ENCODE measurements at regions not wholly inside any gene's neighbourhood (a gene's known extent, or its start where the extent isn't known, plus 50 kb on each side); places are given as distances from the start of the nearest gene placed in this dataset.

DNA sequence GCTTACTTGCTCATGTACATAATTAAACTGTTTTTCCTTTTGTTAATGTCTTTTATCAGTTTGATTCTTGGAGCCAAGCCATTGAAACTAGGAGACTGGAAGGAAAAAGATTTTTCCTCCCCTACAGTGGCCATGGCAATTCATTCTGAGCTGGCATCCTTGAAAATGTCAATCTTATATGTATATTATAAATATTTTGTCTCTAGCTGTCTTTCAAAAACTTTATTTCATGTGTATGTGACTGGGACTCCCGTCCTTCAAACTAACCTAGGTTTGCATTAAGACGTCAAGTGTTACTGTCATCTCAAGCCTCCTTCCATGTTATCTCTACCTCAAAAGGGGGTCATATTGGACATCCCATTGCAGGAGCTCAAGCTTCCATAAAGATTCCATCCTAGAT is 280.4 kb downstream of the HRH4 start (continued):
- TF ChIP-seq ZBTB33 (IDR thresholded peaks at IDR 0.05), result no peak
- TF ChIP-seq HNF4G (IDR thresholded peaks at IDR 0.05), result no peak

- WGBS, result 85% methylated on average over 1 of the region's 1 CpG
- TF ChIP-seq, protein P1, sequence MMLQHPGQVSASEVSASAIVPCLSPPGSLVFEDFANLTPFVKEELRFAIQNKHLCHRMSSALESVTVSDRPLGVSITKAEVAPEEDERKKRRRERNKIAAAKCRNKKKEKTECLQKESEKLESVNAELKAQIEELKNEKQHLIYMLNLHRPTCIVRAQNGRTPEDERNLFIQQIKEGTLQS (IDR thresholded peaks at IDR 0.05), result no peak
- TF ChIP-seq MAX (IDR thresholded peaks at IDR 0.05) (no peak), ZBTB33 (IDR thresholded peaks at IDR 0.05) (no peak)
- Histone ChIP-seq H3K9ac (ENCODE audit: low read depth in 1 of 2, low read length in 2 of 2) (no peak overlapping the region), H3K9me3 (ENCODE audit: control insufficient read depth in 4 of 4, low read length in 3 of 4) (peaks cover 0 to 3% (median 0%) of the 10 kb centered on the region in 4 donors), H3K4me3 (ENCODE audit: low read depth in 1 of 3, low read length in 3 of 3) (no peak overlapping the region), H3K36me3 (ENCODE audit: control insufficient read depth in 4 of 4, insufficient read depth in 3 of 4, low read depth in 1 of 4, low read length in 3 of 4) (no peaks in the 10 kb centered on the region), H3K4me1 (ENCODE audit: control insufficient read depth in 4 of 4, insufficient read depth in 4 of 4, low read length in 3 of 4) (no peaks in the 10 kb centered on the region), H3K27ac (ENCODE audit: low read depth in 1 of 2, low read length in 2 of 2) (no peak overlapping the region), H3K27me3 (ENCODE audit: control insufficient read depth in 4 of 4, insufficient read depth in 4 of 4, low read length in 3 of 4) (peaks cover 0 to 4% (median 0%) of the 10 kb centered on the region in 4 donors)
- no peak for DNase-seq (ENCODE audit: low spot score)
Observed at GRCh38 chr18:24741321-24741720, 280.9 kb downstream of the HRH4 start.

DNA sequence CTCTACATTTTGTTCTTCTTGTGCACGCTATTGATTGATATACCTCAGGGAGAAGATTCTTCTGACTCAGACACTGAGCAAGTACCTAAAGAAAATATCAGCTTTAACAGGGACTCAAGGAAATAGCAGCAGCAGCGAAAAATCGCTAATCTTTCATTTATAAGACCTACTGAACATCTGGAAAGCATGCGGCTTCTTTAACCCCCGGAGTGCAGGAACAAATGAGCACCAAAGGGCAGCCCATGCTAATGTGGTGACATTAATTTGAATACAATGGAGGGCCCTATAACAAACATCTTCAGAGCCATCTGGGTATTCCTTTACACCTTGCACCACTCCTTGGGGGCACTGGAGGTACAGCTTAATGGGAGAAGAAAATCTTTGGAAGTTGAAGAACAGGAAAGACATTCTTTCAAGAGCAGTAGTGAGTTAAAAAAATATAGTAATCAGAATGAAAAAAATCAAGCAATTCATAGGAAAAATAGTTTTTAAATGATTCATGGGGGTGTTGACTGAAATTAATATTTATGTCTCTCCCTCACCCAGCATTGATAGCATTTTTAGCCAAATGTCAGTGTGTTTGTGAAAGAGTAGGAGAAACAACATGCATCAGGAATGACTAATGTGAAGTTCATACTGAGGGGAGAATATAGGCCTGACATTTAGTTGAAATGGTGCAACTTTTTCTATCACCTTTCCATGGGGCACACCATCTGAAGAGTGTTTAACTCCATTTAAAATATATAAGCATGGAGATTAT is 281.7 kb downstream of the HRH4 start:
- no peak overlapping the region for H3K4me3 ChIP-seq (ENCODE audit: low read depth in 1 of 3, low read length in 3 of 3)
- H3K9me3 ChIP-seq (ENCODE audit: control insufficient read depth in 4 of 4, low read length in 3 of 4), result peaks cover 0 to 3% (median 0%) of the 10 kb centered on the region in 4 donors
- H3K36me3 ChIP-seq (ENCODE audit: control insufficient read depth in 4 of 4, insufficient read depth in 3 of 4, low read depth in 1 of 4, low read length in 3 of 4), result no peaks in the 10 kb centered on the region
- H3K9ac ChIP-seq (ENCODE audit: low read depth in 1 of 2, low read length in 2 of 2), result no peak overlapping the region
- TF ChIP-seq HNF4G (IDR thresholded peaks at IDR 0.05) (no peak), CTCF (IDR thresholded peaks at IDR 0.05; ENCODE audit: low read depth, low read length, missing input control) (no peak), RAD21 (IDR thresholded peaks at IDR 0.05) (no peak), EGR1 (IDR thresholded peaks at IDR 0.05; ENCODE audit: low read depth in 2 of 2) (no peak), ZBTB33 (IDR thresholded peaks at IDR 0.05) (no peak), TAF1 (conservative IDR thresholded peaks at IDR 0.05) (no peak), FOXA1 (IDR thresholded peaks at IDR 0.05) (no peak), NR2F2 (IDR thresholded peaks at IDR 0.05) (no peak), HNF4A (conservative IDR thresholded peaks at IDR 0.05) (no peak), MAX (IDR thresholded peaks at IDR 0.05) (no peak)
- TF ChIP-seq, protein P1 (IDR thresholded peaks at IDR 0.05), result no peak
- no peaks in the 10 kb centered on the region for H3K4me1 ChIP-seq (ENCODE audit: control insufficient read depth in 4 of 4, insufficient read depth in 4 of 4, low read length in 3 of 4)
- WGBS, result 82% methylated on average over 5 of the region's 5 CpGs
- no peak overlapping the region for H3K27ac ChIP-seq (ENCODE audit: low read depth in 1 of 2, low read length in 2 of 2)
- H3K27me3 ChIP-seq (ENCODE audit: control insufficient read depth in 4 of 4, insufficient read depth in 4 of 4, low read length in 3 of 4), result no peaks in the 10 kb centered on the region
- DNase-seq (ENCODE audit: low spot score), result no peak

Data from liver (tissue), 8 donors.